CD4-positive, alpha-beta T cell treated with Interleukin-4 for 4 hours (primary cell): ENCODE measurements at regions not wholly inside any gene's neighbourhood (a gene's known extent, or its start where the extent isn't known, plus 50 kb on each side); places are given as distances from the start of the nearest gene placed in this dataset.
"Not testable (repeated sequence)": the region's sequence is repeated elsewhere in the genome, so short reads cannot be mapped to it uniquely, and the experiment has no call there.

Source experiments
- DNase-seq: peaks from one replicate; pipeline ENCODE4 v3.0.0-alpha.2; 2020

DNA sequence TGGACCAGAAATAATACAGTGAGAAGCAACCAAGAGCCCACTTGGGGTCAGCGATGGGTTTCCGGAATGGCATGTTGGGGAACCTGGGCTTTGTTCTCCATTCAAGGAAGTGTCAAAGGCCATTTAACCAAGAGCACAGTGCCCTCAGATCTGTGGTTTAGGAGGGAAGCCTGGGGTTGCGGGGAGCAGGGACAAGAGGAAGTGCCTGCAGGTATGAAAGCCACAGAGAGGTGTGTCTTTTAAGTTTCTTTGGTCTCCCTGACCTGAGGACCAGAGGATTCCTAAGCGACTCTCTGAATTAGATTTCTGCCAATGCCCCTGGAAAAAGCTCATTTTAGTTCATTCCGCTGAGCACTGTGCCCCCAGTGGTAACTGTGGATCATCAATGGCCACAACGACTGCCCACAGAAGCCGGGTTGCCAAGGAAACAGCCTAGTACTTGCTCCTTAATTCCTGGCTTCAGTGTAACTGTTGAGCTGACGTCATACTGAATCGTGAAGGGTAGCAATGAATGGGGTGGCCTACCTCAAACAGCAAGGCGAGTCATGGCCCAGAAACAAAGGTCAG is 107.3 kb upstream of the SPIN1 start:
- DNase-seq, result no peak

DNA sequence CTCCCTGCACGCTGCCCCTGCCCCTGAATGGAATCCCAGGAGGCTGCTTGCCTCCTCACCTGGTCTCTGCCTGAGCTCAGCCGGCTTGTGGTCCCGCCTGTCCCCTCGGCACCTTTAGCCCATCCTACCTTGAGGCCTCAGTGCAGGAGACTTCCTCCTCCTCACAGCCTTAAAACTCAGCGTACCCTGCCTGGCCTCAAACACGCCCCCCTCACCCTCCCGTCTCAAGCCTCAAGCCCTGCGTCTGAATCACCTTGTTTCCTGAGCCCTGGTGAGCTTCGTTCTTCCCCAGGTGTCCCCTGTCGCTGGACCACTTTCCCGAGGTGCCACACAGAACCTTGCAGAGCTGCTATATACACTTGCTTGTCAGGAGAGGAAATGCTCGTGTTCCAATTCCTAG is 110.2 kb upstream of the SPIN1 start:
- no peak for DNase-seq

DNA sequence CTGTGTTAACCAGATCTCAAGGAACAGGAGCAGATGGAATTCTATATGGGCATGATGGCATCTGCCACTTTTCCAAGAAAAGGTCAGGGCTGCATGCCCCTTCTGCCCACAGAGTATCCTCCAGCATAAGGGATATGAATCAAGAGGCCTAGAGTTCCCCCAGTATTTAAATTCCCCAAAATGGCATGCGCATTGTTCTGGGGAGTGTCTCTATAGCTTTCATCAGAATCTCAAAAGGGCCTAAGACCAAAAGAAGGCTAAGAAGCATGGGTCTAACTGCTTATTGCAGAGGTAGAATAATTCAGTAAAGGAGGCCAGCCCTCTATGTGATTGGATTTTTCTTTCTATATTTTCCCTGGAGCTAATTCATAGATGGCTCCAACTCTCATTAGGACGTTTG is 114.2 kb upstream of the SPIN1 start:
- DNase-seq, result no peak

DNA sequence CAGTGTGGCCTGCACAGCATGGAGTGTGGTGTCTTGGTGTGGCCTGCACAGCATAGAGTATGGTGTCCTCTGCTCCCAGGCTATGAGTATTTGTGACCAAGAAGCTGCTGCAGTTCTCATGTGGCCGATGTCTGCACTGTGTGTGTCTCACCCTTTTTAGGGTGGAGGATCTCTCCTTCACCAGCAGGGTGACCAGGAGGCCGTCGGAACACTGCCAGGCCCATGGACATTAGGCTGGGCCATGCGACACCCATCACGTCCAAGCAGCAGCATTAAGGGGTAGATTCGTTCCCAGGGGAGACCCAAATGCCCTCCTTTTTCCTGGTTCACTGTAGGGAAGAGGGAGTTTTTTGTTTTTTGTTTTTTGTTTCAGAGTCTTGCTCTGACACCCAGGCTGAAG is 115.3 kb upstream of the SPIN1 start:
- DNase-seq, result no peak

DNA sequence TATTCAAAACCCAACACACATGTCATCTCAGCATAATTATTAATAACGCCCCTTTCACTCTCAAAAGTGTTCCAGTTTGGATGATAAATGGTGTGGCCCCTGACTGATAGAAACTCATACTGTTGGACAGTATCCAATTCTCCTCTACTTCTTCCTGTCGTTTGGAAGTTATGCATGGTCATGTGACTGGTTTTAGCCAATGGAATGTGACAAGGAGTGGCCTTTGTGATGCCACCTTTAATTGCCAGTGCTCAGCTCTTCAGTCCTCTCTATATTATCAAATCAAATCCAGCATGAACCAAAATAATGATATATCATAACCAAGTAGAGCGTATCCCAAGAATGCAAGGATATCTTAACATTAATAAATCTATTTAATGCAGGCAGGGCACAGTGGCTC is 117.8 kb upstream of the SPIN1 start:
- DNase-seq, result no peak

DNA sequence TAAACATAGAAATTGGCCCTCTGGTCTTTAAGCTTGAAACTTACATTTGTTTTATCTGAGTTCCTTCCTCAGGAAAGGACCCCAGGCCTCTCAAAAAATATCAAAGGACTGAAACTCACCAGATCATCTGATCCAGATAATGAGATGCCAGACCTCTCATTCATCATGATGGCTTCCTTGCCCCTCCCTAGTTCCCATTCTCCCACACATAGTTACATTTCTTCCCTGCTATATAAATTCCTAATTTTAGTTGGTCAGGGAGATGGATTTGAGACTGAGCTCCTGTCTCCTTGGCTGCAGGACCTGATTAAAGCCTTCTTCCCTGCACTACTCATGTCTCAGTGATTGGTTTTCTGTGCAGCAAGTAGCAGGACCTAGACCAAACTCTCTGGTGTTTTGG is 119.4 kb upstream of the SPIN1 start:
- no peak for DNase-seq

DNA sequence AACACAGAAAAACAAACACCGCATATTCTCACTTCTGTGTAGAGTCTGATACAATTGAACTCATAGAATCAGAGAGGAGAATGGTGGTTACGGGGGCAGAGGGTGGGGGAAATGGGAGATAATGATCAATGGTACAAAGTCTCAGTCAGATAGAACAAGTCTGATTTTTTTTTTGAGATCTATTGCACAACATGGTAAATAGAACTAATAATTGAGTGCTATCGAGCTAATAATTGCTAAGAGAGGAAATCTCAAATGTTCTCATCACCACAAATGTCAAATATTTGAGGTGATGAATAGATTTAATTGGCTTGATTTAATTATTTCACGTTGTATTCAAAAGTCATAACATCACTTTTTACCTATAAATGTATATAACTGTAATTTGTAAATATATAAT is 121.0 kb upstream of the SPIN1 start:
- no peak for DNase-seq

DNA sequence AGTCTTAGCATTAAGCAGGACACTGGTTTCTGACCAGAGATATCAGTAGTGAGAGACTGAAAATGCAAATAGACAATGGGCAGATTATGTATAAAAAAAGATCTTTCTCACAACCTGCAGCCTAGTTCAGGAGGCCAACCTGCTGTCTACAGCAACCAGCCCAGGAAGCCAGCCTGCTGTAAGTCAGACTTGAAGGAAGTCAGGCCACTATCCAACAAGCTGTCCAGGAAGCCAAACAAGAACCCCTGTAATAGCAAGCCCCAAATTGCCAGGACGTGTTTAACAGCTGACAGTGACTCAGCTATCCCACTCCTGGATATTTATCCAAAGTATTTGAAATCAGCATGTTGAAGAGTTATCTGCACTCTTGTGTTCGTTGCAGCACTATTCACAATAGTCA is 121.8 kb upstream of the SPIN1 start:
- DNase-seq, result no peak

DNA sequence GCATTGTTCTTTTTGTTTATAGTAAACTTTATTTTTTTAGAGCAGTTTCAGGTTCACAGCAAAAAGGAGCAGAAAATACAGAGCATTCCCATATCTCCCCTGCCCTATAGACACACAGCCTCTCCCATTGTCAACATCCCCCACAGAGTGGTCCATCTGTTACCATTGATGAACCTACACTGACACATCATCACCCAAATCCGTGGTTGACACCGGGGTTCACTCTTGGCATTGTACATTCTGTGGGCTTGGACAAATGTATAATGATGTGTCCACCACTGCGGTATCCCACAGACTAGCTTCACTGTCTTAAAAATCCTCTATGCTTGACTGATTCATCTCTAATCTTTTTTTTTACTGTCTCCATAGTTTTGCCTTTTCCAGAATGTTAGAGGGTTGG is 120.7 kb upstream of the SPATA31C2 start:
- DNase-seq, result no peak

DNA sequence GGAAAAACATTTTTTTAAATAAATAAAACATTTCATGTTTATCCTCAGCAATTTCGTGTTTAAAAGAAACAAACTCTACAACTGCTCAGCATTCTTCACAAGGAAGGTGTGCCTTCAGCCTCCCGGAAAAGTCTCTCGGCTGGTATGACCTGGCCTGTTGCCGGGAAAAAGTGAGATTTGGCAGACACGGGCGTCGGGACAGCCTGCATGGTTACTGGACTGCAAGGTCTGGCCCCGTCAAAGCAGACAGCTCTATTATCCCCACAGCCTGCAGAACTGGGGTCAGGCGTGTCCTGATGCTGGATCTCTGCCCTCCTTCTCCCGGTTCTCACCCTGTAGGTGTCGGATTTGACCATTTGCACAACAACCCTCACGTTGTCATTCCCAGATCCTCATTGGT is 120.3 kb upstream of the SPATA31C2 start:
- DNase-seq, result no peak

DNA sequence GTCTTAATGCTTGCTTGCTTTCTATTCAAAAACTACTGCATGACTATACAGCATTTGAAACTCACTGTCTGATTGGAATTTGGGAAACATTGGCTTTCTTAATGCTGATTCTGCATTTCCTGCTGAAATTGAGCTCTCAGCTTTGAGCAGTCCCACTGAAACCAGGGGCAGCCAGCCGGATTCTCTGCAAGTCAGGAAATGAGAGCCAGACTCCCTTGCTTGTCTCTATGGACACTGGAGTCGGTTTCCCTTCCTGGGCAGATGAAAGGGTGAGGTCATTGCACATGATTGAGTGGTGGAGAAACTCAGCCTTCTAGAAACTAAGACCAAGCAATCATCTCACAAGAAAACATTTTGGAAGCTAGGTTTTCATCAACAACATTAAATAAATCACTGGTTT is 119.7 kb upstream of the SPATA31C2 start:
- no peak for DNase-seq

DNA sequence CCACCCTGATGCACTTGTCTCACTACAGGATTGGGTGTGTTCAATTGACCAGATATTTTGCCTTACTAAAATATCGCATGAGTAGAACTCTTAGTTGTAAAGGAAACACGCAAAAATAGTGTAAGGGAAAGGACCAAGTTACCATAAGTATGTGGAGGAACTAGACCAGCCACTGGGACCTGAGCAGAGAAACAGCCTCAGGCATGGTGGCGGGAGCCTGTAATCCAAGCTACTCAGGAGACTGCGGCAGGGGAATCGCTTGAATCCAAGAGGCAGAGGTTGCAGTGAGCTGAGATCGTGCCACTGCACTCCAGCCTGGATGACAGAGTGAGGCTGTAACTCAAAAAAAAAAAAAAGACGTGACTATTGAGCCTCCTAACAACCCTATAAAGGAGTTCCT is 117.9 kb upstream of the SPATA31C2 start:
- DNase-seq, result no peak

DNA sequence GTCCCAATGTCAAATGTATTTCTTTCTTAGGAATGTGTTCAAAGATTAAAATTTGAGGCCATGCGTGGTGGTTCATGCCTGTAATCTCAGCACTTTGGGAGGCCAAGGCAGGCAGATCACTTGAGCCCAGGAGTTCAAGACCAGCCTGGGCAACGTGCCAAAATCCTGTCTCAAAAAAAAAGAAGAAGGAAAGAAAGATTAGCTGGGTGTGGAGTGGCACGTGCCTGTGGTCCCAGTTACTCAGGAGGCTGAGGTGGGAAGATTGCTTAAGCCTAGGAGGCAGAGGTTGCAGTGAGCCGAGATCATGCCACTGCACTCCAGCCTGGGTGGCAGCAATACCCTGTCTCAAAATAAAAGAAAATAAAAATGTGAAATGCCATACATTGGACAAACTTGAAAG is 117.5 kb upstream of the SPATA31C2 start:
- not testable (repeated sequence) for DNase-seq

DNA sequence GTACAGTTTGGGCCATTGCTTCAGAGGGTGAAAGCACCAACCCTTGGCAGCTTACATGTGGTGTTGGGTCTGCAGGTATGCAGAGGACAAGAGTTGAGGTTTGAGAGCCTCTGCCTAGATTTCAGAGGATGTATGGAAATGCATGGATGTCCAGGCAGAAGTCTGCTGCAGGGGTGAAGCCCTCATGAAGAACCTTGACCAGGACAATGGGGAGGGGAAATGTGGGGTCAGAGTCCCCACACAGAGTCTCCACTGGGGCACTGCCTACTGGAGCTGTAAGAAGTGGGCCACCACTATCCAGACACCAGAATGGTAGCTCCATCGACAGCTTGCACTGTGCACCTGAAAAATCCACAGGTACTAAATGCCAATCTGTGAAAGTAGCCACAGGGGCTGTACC is 113.6 kb upstream of the SPATA31C2 start:
- DNase-seq, result no peak

DNA sequence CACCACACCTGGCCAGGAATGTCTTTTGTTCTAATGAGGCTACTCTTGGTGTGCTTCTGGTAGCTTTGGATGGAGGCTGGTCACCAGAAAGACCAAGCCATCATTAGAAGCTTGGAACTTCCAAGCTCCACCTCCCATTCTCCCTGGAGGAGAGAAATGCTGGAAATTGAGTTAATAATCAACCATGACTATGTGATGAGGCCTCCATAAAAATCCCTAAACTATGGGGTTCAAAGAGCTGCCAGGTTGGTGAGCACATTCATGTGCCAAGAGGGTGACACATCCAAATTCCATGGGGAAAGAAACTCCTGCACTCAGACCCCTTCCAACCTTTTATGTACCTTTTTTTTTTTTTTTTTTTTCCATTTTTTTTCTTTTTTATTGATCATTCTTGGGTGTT is 105.5 kb upstream of the SPATA31C2 start:
- no peak for DNase-seq

DNA sequence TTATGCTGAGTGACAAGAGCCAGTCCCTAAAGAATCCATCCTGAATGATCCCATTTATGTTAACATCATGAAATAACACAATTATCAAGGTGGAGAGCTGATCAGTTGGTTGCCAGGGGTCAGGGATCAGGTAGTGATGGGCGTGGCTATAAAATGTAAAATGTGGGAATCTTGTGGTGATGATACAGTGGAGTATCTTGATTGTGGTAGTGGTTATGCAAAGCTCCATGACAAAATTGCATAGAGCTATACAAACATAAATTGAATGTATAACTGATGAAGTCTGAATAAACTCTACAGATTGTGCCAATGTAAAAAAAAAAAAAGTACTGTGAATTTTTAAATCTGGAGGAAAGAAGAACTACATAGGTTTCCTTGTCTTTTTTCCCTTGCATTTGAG is 104.6 kb upstream of the SPATA31C2 start:
- no peak for DNase-seq

DNA sequence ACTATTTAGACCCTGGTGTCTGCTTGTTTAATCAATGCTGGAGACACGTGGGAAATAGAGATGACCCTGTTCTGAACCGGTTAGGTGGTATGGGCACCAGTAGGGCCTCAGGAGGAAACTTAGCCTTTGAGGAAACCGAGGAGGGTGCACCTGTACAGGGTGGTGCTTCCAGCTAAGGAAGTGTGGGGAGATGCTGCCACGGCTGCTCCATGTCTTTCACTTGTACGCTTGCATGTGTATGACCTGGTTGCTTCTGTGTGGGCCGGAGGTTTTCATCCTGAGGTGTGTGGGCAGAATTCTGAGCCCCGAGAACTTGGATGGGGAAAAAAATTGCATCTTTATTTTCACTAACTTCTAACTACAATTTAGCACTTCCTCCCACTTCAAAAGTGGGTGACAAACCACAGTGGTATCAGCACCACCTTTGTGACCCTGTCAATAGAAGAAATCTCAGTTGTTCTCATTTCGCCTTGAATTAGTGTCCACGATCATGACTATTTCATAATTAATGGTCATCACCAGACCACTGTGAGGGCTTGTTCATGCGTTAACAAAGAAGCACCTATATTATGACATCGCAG is 99.8 kb upstream of the SPATA31C2 start:
- DNase-seq, result no peak

DNA sequence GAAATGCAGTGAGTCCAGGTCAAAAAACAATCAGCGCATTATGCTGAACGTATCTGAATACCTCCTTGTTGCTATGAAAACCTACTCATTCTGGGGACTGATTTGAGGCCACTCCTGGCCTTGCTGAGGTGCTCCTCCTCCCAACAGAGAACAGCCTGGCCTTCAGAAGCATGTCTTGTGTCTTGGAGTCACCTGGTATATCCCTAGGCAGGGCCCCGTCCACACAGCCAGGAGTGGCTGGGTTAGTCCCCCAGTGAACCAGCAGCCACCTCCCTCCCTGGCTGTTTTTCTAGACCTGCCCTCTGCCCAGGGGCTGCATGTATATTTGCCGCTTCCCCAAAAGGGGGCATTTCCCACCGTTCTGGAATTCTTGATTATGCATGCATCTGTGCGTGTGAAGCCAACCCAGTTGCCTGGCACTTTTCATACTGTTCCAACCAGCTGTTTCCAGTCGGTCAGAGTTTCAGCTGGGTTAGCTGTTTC is 99.2 kb upstream of the SPATA31C2 start:
- no peak for DNase-seq

DNA sequence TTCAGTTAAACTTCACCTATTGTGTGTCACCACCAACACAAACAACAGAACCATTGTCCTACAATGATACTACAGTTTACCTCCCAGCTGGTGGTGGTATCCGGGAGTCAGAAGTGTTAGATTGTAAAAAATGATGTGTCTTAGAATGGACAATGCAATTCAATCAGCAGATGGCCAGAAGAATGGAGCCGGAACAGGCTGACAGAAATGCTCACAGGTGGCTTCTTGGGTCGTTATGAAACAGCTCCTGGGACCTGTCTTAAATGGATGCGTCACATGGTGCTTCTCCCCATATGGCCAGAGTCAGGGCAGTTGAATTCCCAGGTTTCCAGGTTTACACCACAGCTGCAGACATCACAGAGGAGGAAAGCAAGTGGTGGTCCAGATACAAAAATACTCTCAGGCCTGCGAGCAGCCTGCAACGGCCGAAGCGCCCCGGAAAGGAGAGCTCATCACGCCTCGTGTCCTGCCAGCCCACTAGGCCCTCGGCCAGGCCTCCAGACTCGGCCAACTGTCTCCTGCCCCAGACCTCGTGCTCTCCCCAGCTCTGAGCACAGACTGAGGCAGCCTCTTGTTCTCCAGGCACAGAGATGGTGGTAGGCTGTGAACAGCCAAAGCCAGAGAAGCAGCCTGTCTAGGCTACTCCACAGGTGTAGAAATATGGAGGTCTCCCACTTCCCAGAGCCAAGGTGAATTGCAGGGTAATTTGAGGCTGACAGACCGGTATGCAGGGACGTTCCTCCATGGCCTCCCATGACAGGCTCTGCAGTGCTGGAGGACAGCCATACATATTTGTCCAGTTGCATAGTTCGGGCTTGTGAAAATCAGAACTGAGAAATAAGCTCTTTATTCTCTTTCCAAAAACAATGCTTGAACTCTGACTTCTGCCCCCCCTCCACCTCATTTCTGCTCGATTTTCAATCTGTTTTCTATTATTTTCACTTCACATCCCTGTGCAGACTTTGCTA is 98.5 kb upstream of the SPATA31C2 start:
- DNase-seq, result no peak

DNA sequence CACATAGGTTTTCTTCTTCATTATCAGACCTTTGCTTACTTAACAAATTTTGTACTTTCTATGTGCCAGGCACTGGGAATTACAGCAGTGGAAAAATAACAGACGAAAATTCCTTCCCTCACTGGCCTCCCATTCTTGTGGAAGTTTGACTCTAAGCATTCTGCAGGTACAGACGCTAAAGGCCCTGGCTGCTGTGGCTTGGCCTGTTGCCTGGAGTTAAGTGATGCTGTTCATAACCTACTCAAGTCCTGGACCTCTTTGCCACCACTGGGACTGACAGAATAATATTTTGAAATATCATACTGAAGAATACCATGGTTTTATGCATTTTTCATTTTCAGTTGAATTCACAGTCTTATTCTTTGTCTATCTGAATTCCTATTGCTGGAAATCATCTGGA is 97.3 kb upstream of the SPATA31C2 start:
- no peak for DNase-seq

DNA sequence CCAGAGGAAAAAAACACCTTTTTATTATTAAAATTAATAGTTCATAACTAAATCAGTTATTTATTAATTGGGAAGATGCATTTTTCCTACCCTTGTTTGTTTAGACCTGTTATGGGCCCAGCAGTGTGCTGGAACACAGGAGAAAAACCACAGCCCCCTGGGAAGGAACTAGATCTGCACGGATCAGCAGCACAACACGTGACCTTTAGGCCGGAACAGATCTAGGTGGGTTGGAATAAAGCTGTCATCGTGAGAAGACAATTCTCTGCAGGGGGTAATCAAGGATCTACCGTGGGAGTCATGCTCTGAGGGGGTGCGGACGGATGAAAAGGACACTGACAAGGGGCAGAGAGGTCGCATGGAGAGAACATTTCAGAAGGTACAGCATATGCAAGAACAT is 95.8 kb upstream of the SPATA31C2 start:
- DNase-seq, result no peak

DNA sequence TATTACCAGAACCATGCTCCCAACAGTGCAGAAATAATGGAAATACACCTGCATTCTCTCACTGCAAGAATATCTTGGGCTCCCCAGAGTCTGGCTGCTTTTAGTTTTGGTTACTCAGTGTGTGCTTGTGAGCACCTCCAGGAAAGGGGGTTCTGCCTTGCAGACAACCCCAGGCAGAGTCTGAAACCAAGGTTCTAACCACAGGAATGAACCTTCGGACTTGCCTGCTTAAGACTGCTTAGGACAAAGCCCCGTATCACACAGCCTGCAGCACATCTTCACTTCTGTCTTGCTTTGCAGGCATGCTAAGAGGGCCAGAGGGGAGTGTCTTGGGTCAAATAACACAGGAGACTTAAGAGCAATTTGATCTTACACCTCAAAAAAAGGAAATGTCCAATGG is 94.8 kb upstream of the SPATA31C2 start:
- DNase-seq, result no peak

DNA sequence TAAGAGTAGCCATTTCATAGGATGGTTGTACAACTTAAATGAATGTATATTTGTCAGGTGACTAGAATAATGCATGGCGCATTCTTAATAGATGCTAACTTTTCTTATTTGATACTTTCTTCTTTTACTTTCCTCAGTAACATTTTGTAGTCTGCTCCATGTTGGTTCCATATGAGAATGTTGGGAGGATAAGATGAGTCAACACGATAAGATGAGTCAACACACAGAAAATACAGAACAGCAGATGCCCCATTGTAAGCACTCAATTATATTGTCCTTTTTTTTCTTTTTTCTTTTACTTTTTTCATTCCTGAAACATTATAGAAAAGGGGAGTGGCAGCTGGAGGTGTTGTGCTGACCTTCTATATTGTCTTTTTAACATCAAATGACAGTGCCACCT is 92.3 kb upstream of the SPATA31C2 start:
- DNase-seq, result no peak

DNA sequence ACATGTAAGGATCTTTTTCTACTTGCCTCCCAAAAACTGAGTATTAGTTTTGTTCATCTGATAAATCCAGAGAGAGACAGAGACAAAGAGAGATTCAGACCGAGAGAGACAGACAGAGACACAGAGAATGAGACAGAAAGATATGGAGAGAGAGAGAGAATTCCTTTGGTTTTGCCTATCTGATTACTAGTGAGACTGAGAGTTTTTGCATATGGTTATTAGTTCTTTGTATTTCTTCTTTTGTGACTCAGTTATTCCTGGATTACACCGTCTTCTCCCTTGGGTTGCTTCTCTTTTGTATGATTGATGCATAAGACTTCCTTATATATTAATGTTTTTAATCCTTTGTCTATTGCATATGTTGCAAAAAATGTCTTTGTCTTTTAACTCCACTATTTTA is 91.2 kb upstream of the SPATA31C2 start:
- DNase-seq, result no peak
